HepG2 (cell line): ENCODE measurements at regions not wholly inside any gene's neighbourhood (a gene's known extent, or its start where the extent isn't known, plus 50 kb on each side); places are given as distances from the start of the nearest gene placed in this dataset.

Experiments
- ATAC-seq: fragments of 200-7000 bp; cut with Tn5 transposase; 3 replicates; pipeline ENCODE4 v1.9.1; 2020; ENCODE audit warnings: mild to moderate bottlenecking, moderate library complexity
- BruUV-seq: library from RNA; stranded (reverse); fragments of 400-500 nt; replicated peaks from 2 replicates; lab custom pipeline; 2021; lab: Mats Ljungman, UMichigan
- CTCF ChIA-PET: fragments of 300-600 bp; formaldehyde crosslinking; extraction: SDS; loops from one replicate; lab custom pipeline; 2021; ENCODE audit warnings: low total read pairs, inconsistent platforms, low intra/inter-chr PET ratio; lab: Yijun Ruan, JAX
- POLR2A ChIA-PET: fragments of 350-600 bp; sonication (Branson Sonifier 250); formaldehyde crosslinking; loops from one replicate; lab custom pipeline; 2020; ENCODE audit warnings: antibody characterized with exemption, inconsistent platforms; lab: Yijun Ruan, JAX
- DNase-seq: peaks from one replicate; pipeline ENCODE4 v3.0.0-alpha.2; 2015; ENCODE audit warnings: low spot score
- FAIRE-seq: peaks from 3 replicates; lab custom pipeline; 2011; peaks lifted over from hg19 to GRCh38; lab: Jason Lieb, UNC
- H2AFZ ChIP-seq: one replicate; pipeline ENCODE4 v1.6.1; 2011; ENCODE audit warnings: low read length, inconsistent platforms
- H3K27ac ChIP-seq: fragments of 300-600 bp; 3 replicates; pipeline ENCODE4 v1.8.0; 2011; ENCODE audit warnings: mixed run types, mild to moderate bottlenecking, mixed read lengths, low read length, inconsistent platforms; ENCODE audit not compliant: insufficient read depth; ENCODE audit errors: extremely low read length
- H3K27me3 ChIP-seq, 2 experiments: fragments of 200-600 bp in 1 of 2; 2 replicates in 1 of 2; 3 replicates in 1 of 2; pipeline versions ENCODE4 v1.6.0 to v1.8.0; 2011; ENCODE audit warnings: low read length in 2 of 2, mild to moderate bottlenecking in 2 of 2, moderate library complexity in 2 of 2, inconsistent platforms in 1 of 2; ENCODE audit not compliant: insufficient read depth in 2 of 2, control insufficient read depth in 1 of 2
- H3K36me3 ChIP-seq, 2 experiments: fragments of 200-600 bp in 1 of 2; replicated peaks in 1 of 2; 2 replicates in 1 of 2; 3 replicates in 1 of 2; pipeline versions ENCODE4 v1.5.1 to v1.8.0; 2011; ENCODE audit warnings: low read length in 2 of 2, inconsistent platforms in 1 of 2; ENCODE audit not compliant: insufficient read depth in 2 of 2, control insufficient read depth in 1 of 2
- H3K4me1 ChIP-seq: 2 replicates; pipeline ENCODE4 v1.5.1; 2012; ENCODE audit warnings: low read length, inconsistent platforms; ENCODE audit not compliant: insufficient read depth
- H3K4me2 ChIP-seq: 2 replicates; pipeline ENCODE4 v1.6.0; 2011; ENCODE audit warnings: low read depth, low read length, inconsistent platforms
- H3K4me3 ChIP-seq, 3 experiments: fragments of 200-600 bp in 1 of 3; sonication (generic), shearing (Covaris generic) in 1 of 3; replicated peaks in 1 of 3; 2 replicates each; pipeline ENCODE4 v1.5.1; 2011 to 2016; ENCODE audit warnings: low read length in 3 of 3, inconsistent platforms in 2 of 3, low read depth in 2 of 3, mild to moderate bottlenecking in 2 of 3, control low read depth in 1 of 3, mixed read lengths in 1 of 3; ENCODE audit not compliant: insufficient read depth in 1 of 3
- H3K79me2 ChIP-seq: one replicate; pipeline ENCODE4 v1.6.1; 2011; ENCODE audit warnings: low read length, inconsistent platforms; ENCODE audit not compliant: insufficient read depth
- H3K9ac ChIP-seq: 2 replicates; pipeline ENCODE4 v1.6.0; 2011; ENCODE audit warnings: mild to moderate bottlenecking, low read depth, low read length, inconsistent platforms; ENCODE audit not compliant: insufficient read depth
- H3K9me3 ChIP-seq: 2 replicates; pipeline ENCODE4 v1.5.1; 2012; ENCODE audit warnings: mild to moderate bottlenecking, low read length
- H4K20me1 ChIP-seq: 2 replicates; pipeline ENCODE4 v1.6.0; 2011; ENCODE audit warnings: inconsistent platforms, mild to moderate bottlenecking, low read length, moderate library complexity; ENCODE audit not compliant: insufficient read depth
- DRAP1 ChIP-seq: IDR thresholded peaks from 2 replicates; pipeline ENCODE4 v1.6.1; 2016; ENCODE audit warnings: missing genetic modification reagents, missing compliant biosample characterization
- FOSL1 ChIP-seq: sonication (generic); formaldehyde crosslinking; IDR thresholded peaks from 2 replicates; pipeline ENCODE4 v1.9.0; 2021; ENCODE audit warnings: missing genetic modification reagents, borderline replicate concordance
- NFYB ChIP-seq: sonication (generic); formaldehyde crosslinking; IDR thresholded peaks from 2 replicates; pipeline ENCODE4 v1.4.0; 2020; ENCODE audit warnings: missing genetic modification reagents
- PHF5A ChIP-seq: IDR thresholded peaks from one replicate; pipeline ENCODE4 v1.6.1; 2018; ENCODE audit warnings: low read depth, missing genetic modification reagents; ENCODE audit not compliant: unreplicated experiment
- SMC3 ChIP-seq: IDR thresholded peaks from 2 replicates; pipeline ENCODE4 v1.6.1; 2011; ENCODE audit warnings: low read length, improper control_type of control experiment
- SNAI1 ChIP-seq: sonication (generic); formaldehyde crosslinking; IDR thresholded peaks from 2 replicates; pipeline ENCODE4 v1.5.0; 2020; ENCODE audit warnings: mild to moderate bottlenecking, missing genetic modification reagents, borderline replicate concordance
- ZBTB1 ChIP-seq: sonication (generic); formaldehyde crosslinking; IDR thresholded peaks from 2 replicates; pipeline ENCODE4 v1.4.0; 2020; ENCODE audit warnings: missing genetic modification reagents, borderline replicate concordance
- ZBTB7A ChIP-seq: sonication (generic); formaldehyde crosslinking; IDR thresholded peaks from 2 replicates; pipeline ENCODE4 v1.8.0; 2022; ENCODE audit warnings: mild to moderate bottlenecking, missing genetic modification reagents
- ZNF558 ChIP-seq: sonication (generic); formaldehyde crosslinking; IDR thresholded peaks from 2 replicates; pipeline ENCODE4 v1.9.0; 2022; ENCODE audit warnings: mild to moderate bottlenecking, missing genetic modification reagents, borderline replicate concordance
- ZNF652 ChIP-seq: IDR thresholded peaks from 2 replicates; pipeline ENCODE4 v1.6.1; 2016; ENCODE audit warnings: low read depth, borderline replicate concordance
- ZNF704 ChIP-seq: sonication (generic); formaldehyde crosslinking; IDR thresholded peaks from 2 replicates; pipeline ENCODE4 v1.8.1; 2023; ENCODE audit warnings: mild to moderate bottlenecking, inconsistent platforms, moderate library complexity, missing genetic modification reagents, borderline replicate concordance
- ZZZ3 ChIP-seq: sonication (generic); formaldehyde crosslinking; IDR thresholded peaks from 2 replicates; pipeline ENCODE4 v1.4.0; 2020; ENCODE audit warnings: missing genetic modification reagents, mild to moderate bottlenecking, borderline replicate concordance
- WGBS: methylation state at CpG from one replicate; pipeline ENCODE4 v1.1.6; 2017; ENCODE audit warnings: low lambda C conversion rate; 5-methylcytosine and 5-hydroxymethylcytosine counted together
- in situ Hi-C: cut with HindIII; loops from 2 replicates; pipeline ENCODE4 v1.10.0; 2017; ENCODE audit warnings: low pct_unique_long_range_greater_than_20kb; ENCODE audit not compliant: extremely low pct_ligation_motif_present
- intact Hi-C: fragments of 100-400 bp; cut with micrococcal nuclease; formaldehyde crosslinking; loops from one replicate; pipeline ENCODE4 v1.10.0; 2022; ENCODE audit not compliant: unreplicated experiment
- TF ChIP-seq, protein P1 (sequence below): sonication (generic); formaldehyde crosslinking; IDR thresholded peaks from 2 replicates; pipeline ENCODE4 v1.4.0; 2020; ENCODE audit warnings: missing genetic modification reagents, borderline replicate concordance
- TF ChIP-seq, protein P2 (sequence below): sonication (generic); formaldehyde crosslinking; IDR thresholded peaks from 2 replicates; pipeline ENCODE4 v1.5.1; 2020; ENCODE audit warnings: missing genetic modification reagents, mild to moderate bottlenecking, borderline replicate concordance

GRCh38 chr12:30828686-30829085 lies 73.9 kb upstream of the CAPRIN2 start:
- FAIRE-seq (no peak), DNase-seq (no peak), ATAC-seq (no peak)
- peaks cover 0 to 10% of the 10 kb centered on the region in 2 experiments; a peak in 1 of 5 replicates for H3K27me3 ChIP-seq
- H3K9me3 ChIP-seq: no peaks in the 10 kb centered on the region
- no peaks in the 10 kb centered on the region for H3K79me2 ChIP-seq
- no TSS peak for BruUV-seq
- 49% methylated on average over 4 of the region's 4 CpGs for WGBS
- H3K9ac ChIP-seq: no peak overlapping the region
- no peaks in the 10 kb centered on the region for H3K36me3 ChIP-seq
- H3K27ac ChIP-seq: no peak overlapping the region
- no peak overlapping the region for H3K4me2 ChIP-seq
- intact Hi-C loops: no loop called here
- no peaks in the 10 kb centered on the region for H4K20me1 ChIP-seq
- no peak overlapping the region for H3K4me3 ChIP-seq
- H3K4me1 ChIP-seq: no peaks in the 10 kb centered on the region; the same call in 1 of the 2 replicates
- in situ Hi-C loops: loop anchor here (25.0 kb wide), 1 partner anchor 1291 kb away; no protein-coding TSS in a partner anchor
- H2AFZ ChIP-seq: no peak overlapping the region
- POLR2A ChIA-PET: no interaction called here
- CTCF ChIA-PET: no interaction called here
- TF ChIP-seq ZNF704 (CRISPR knock-in tag): no peak
- no peak for TF ChIP-seq DRAP1 (CRISPR knock-in tag)
- no peak for TF ChIP-seq ZNF558 (CRISPR knock-in tag)
- TF ChIP-seq NFYB: no peak
- TF ChIP-seq ZZZ3 (CRISPR knock-in tag): no peak
- TF ChIP-seq ZBTB7A (CRISPR knock-in tag): no peak
- TF ChIP-seq ZNF652 (CRISPR knock-in tag): no peak
- TF ChIP-seq, protein P1, sequence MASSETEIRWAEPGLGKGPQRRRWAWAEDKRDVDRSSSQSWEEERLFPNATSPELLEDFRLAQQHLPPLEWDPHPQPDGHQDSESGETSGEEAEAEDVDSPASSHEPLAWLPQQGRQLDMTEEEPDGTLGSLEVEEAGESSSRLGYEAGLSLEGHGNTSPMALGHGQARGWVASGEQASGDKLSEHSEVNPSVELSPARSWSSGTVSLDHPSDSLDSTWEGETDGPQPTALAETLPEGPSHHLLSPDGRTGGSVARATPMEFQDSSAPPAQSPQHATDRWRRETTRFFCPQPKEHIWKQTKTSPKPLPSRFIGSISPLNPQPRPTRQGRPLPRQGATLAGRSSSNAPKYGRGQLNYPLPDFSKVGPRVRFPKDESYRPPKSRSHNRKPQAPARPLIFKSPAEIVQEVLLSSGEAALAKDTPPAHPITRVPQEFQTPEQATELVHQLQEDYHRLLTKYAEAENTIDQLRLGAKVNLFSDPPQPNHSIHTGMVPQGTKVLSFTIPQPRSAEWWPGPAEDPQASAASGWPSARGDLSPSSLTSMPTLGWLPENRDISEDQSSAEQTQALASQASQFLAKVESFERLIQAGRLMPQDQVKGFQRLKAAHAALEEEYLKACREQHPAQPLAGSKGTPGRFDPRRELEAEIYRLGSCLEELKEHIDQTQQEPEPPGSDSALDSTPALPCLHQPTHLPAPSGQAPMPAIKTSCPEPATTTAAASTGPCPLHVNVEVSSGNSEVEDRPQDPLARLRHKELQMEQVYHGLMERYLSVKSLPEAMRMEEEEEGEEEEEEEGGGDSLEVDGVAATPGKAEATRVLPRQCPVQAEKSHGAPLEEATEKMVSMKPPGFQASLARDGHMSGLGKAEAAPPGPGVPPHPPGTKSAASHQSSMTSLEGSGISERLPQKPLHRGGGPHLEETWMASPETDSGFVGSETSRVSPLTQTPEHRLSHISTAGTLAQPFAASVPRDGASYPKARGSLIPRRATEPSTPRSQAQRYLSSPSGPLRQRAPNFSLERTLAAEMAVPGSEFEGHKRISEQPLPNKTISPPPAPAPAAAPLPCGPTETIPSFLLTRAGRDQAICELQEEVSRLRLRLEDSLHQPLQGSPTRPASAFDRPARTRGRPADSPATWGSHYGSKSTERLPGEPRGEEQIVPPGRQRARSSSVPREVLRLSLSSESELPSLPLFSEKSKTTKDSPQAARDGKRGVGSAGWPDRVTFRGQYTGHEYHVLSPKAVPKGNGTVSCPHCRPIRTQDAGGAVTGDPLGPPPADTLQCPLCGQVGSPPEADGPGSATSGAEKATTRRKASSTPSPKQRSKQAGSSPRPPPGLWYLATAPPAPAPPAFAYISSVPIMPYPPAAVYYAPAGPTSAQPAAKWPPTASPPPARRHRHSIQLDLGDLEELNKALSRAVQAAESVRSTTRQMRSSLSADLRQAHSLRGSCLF (CRISPR knock-in tag): no peak
- TF ChIP-seq, protein P2, sequence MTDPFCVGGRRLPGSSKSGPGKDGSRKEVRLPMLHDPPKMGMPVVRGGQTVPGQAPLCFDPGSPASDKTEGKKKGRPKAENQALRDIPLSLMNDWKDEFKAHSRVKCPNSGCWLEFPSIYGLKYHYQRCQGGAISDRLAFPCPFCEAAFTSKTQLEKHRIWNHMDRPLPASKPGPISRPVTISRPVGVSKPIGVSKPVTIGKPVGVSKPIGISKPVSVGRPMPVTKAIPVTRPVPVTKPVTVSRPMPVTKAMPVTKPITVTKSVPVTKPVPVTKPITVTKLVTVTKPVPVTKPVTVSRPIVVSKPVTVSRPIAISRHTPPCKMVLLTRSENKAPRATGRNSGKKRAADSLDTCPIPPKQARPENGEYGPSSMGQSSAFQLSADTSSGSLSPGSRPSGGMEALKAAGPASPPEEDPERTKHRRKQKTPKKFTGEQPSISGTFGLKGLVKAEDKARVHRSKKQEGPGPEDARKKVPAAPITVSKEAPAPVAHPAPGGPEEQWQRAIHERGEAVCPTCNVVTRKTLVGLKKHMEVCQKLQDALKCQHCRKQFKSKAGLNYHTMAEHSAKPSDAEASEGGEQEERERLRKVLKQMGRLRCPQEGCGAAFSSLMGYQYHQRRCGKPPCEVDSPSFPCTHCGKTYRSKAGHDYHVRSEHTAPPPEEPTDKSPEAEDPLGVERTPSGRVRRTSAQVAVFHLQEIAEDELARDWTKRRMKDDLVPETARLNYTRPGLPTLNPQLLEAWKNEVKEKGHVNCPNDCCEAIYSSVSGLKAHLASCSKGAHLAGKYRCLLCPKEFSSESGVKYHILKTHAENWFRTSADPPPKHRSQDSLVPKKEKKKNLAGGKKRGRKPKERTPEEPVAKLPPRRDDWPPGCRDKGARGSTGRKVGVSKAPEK (CRISPR knock-in tag): no peak
- TF ChIP-seq SNAI1: no peak
- TF ChIP-seq ZBTB1: no peak
- no peak for TF ChIP-seq SMC3
- TF ChIP-seq PHF5A (CRISPR knock-in tag): no peak
- TF ChIP-seq FOSL1 (CRISPR knock-in tag): no peak
